ENCODE measurements at regions not wholly inside any gene's neighbourhood (a gene's known extent, or its start where the extent isn't known, plus 50 kb on each side); places are given as distances from the start of the nearest gene placed in this dataset.

DNA sequence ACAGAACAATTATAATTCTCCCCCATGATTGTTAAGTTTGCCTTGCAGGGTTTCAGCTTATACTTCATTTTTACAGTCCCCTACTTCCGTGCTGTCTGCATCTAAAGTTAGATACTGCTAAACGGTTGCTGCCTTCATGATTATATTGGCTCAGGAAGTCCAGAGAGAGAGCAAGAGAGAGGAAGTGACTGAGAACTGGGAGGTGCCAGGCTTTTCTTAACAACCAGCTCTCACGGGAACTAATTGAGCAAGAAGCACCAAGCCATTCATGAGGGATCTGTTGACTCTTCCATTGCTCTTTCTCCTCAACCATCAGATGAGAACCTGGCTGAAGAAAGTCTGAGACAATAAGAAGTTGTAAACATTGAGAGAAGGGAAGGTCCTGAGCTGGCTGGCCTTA is 125.5 kb upstream of the SIX2 start:
- H3K4me3 Mint-ChIP-seq: no peak overlapping the region
- H3K27ac Mint-ChIP-seq (ENCODE audit: unreplicated experiment): no peak overlapping the region
- H3K4me1 Mint-ChIP-seq: peaks cover 8% of the 10 kb centered on the region
- H3K36me3 Mint-ChIP-seq (ENCODE audit: low read depth): no peaks in the 10 kb centered on the region
- TF ChIP-seq, protein P1, sequence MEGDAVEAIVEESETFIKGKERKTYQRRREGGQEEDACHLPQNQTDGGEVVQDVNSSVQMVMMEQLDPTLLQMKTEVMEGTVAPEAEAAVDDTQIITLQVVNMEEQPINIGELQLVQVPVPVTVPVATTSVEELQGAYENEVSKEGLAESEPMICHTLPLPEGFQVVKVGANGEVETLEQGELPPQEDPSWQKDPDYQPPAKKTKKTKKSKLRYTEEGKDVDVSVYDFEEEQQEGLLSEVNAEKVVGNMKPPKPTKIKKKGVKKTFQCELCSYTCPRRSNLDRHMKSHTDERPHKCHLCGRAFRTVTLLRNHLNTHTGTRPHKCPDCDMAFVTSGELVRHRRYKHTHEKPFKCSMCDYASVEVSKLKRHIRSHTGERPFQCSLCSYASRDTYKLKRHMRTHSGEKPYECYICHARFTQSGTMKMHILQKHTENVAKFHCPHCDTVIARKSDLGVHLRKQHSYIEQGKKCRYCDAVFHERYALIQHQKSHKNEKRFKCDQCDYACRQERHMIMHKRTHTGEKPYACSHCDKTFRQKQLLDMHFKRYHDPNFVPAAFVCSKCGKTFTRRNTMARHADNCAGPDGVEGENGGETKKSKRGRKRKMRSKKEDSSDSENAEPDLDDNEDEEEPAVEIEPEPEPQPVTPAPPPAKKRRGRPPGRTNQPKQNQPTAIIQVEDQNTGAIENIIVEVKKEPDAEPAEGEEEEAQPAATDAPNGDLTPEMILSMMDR (conservative IDR thresholded peaks at IDR 0.05): no peak
- H3K27me3 Mint-ChIP-seq (ENCODE audit: low read depth): no peaks in the 10 kb centered on the region
- DNase-seq (ENCODE audit: low read depth, low spot score): no peak
- no peaks in the 10 kb centered on the region for H3K9me3 Mint-ChIP-seq

- Mint-ChIP-seq H3K4me3 (no peak overlapping the region), H3K36me3 (ENCODE audit: low read depth) (no peaks in the 10 kb centered on the region), H3K9me3 (no peaks in the 10 kb centered on the region), H3K4me1 (peaks cover 8% of the 10 kb centered on the region), H3K27me3 (ENCODE audit: low read depth) (no peaks in the 10 kb centered on the region), H3K27ac (ENCODE audit: unreplicated experiment) (no peak overlapping the region)
- TF ChIP-seq, protein P1 (conservative IDR thresholded peaks at IDR 0.05): no peak
- DNase-seq (ENCODE audit: low read depth, low spot score): no peak
These were observed 124.8 kb upstream of the SIX2 start for GRCh38 chr2:45134014-45134413.

DNA sequence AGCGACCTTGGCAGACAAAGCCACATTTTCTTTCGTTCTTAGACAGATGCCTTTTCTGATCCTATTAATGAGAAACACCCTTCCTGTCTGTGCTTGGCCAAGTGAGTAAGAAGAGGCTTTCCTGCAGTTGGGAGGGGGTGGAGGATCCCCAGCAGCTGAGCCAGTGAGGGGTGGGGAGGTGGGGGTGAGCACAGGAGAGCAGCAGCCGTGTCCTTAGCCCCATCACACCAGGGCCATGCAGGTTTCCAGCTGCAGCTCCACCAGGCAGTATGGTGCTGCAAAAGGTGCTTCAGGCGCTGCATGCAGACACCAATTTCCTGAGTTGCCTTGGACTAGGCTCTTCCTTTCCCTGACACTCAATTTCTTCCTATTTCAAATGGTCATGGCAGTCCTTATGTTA is 123.3 kb upstream of the SIX2 start:
- TF ChIP-seq, protein P1 (conservative IDR thresholded peaks at IDR 0.05): no peak
- Mint-ChIP-seq H3K9me3 (no peaks in the 10 kb centered on the region), H3K4me1 (peaks cover 8% of the 10 kb centered on the region), H3K4me3 (no peak overlapping the region), H3K36me3 (ENCODE audit: low read depth) (no peaks in the 10 kb centered on the region), H3K27ac (ENCODE audit: unreplicated experiment) (no peak overlapping the region), H3K27me3 (ENCODE audit: low read depth) (no peaks in the 10 kb centered on the region)
- DNase-seq (ENCODE audit: low read depth, low spot score): no peak

DNA sequence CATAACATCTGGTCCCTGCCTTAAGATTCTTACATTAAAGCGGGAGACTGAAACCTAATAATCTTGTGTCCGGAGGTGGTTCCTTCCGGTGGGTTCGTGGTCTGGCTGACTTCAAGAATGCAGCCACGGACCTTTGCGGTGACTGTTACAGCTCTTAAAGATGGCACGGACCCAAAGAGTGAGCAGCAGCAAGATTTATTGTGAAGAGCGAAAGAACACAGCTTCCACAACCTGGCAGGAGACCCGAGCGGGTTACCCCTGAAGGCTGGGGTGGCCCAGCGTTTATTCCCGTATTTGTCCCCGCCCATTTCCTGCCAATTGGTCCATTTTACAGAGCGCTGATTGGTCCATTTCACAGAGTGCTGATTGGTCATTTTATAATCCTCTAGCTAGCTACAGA is 122.3 kb upstream of the SIX2 start:
- Mint-ChIP-seq H3K9me3 (no peaks in the 10 kb centered on the region), H3K4me1 (peaks cover 8% of the 10 kb centered on the region), H3K4me3 (no peak overlapping the region), H3K27me3 (ENCODE audit: low read depth) (no peaks in the 10 kb centered on the region), H3K27ac (ENCODE audit: unreplicated experiment) (no peak overlapping the region), H3K36me3 (ENCODE audit: low read depth) (no peaks in the 10 kb centered on the region)
- DNase-seq (ENCODE audit: low read depth, low spot score): no peak
- TF ChIP-seq, protein P1 (conservative IDR thresholded peaks at IDR 0.05): no peak

DNA sequence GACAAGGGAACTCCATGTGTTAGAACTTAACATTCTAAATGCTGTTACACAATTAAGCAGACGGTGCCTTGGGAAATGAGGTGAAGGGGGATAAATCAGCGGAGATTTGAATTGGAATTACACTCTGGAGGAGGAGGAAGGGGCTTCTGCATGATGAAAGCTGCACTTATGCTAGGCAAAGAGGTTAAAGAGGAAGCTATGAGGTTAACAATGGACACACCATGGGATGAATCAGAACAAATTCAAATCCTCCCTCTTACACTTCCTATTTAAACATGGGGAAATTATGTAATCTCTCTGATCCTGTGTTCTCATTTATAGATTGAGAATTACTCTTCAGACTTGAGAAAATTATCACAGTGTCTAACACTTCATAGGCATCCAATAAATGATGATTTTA is 121.5 kb upstream of the SIX2 start:
- Mint-ChIP-seq H3K4me3 (no peak overlapping the region), H3K27me3 (ENCODE audit: low read depth) (no peaks in the 10 kb centered on the region), H3K4me1 (peaks cover 8% of the 10 kb centered on the region), H3K27ac (ENCODE audit: unreplicated experiment) (no peak overlapping the region), H3K36me3 (ENCODE audit: low read depth) (no peaks in the 10 kb centered on the region), H3K9me3 (no peaks in the 10 kb centered on the region)
- TF ChIP-seq, protein P1 (conservative IDR thresholded peaks at IDR 0.05): no peak
- no peak for DNase-seq (ENCODE audit: low read depth, low spot score)

GRCh38 chr2:45128580-45128997 is 119.3 kb upstream of the SIX2 start:
- DNase-seq (ENCODE audit: low read depth, low spot score): no peak
- Mint-ChIP-seq H3K9me3 (no peaks in the 10 kb centered on the region), H3K4me1 (no peaks in the 10 kb centered on the region)

More at GRCh38 chr2:45128580-45128997, 119.3 kb upstream of the SIX2 start:
- Mint-ChIP-seq H3K36me3 (ENCODE audit: low read depth) (no peaks in the 10 kb centered on the region), H3K27me3 (ENCODE audit: low read depth) (no peaks in the 10 kb centered on the region), H3K4me3 (no peak overlapping the region), H3K27ac (ENCODE audit: unreplicated experiment) (no peak overlapping the region)
- TF ChIP-seq, protein P1 (conservative IDR thresholded peaks at IDR 0.05): no peak

Data from neural crest cell (in vitro differentiated cells).